ENCODE measurements at regions not wholly inside any gene's neighbourhood (a gene's known extent, or its start where the extent isn't known, plus 50 kb on each side); places are given as distances from the start of the nearest gene placed in this dataset.
A peak's percentile ranks its signal among the peaks of the same experiment; 100 is the strongest.

DNA sequence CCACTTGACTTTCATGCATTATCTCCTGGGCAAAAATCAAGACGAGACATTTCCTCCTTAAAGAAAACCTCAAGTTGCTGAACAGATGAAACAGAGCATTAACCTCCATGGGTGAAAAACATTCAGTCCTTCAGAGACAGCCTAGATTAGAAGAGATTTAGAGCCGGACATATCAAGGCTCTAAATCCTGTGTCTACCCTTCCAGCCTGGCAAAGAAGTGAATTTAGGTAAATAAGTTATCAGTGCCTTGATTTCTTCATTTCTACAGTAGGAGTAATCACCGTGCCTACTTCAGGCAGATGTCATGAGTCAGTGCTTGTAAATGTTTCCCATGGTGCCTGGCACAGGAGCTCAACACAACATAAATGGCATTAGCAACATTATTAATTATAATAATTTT is 159.3 kb upstream of the PRICKLE2 start:
- Histone ChIP-seq H2AFZ (ENCODE audit: low read depth, low read length) (no peak overlapping the region), H3K4me1 (replicated peaks in 1 of 2; ENCODE audit: control insufficient read depth in 2 of 2, insufficient read depth in 2 of 2, low read length in 2 of 2) (no peaks in the 10 kb centered on the region), H3K4me2 (ENCODE audit: insufficient read depth, low read length) (no peak overlapping the region), H3K9me3 (replicated peaks; ENCODE audit: control insufficient read depth, insufficient read depth, low read depth, low read length) (no peaks in the 10 kb centered on the region), H4K20me1 (replicated peaks; ENCODE audit: control insufficient read depth, insufficient read depth, low read length) (no peaks in the 10 kb centered on the region), H3K79me2 (ENCODE audit: control insufficient read depth, insufficient read depth, low read length) (no peaks in the 10 kb centered on the region), H3K9ac (ENCODE audit: insufficient read depth in 1 of 2, low read depth in 2 of 2, low read length in 2 of 2) (no peak overlapping the region), H3K27me3 (ENCODE audit: control insufficient read depth in 2 of 2, insufficient read depth in 2 of 2, low read length in 2 of 2) (no peaks in the 10 kb centered on the region), H3K36me3 (ENCODE audit: control insufficient read depth, insufficient read depth, low read length) (no peaks in the 10 kb centered on the region), H3K4me3 (no peak overlapping the region), H3K27ac (ENCODE audit: extremely low read depth, low read depth, low read length) (no peak overlapping the region), H3K9me1 (ENCODE audit: control insufficient read depth, insufficient read depth, low read length) (no peaks in the 10 kb centered on the region)
- FAIRE-seq (no peak), DNase-seq (ENCODE audit: extremely low read depth in 1 of 4, low spot score in 3 of 4) (no peak), ATAC-seq (no peak)
- BruUV-seq (replicated peaks): no TSS peak
- TF ChIP-seq ZBTB11 (CRISPR knock-in tag; IDR thresholded peaks at IDR 0.05): peak in 1 of 3 experiments; percentile 65; a peak in 1 of 6 replicates
- TF ChIP-seq MTA2 (IDR thresholded peaks at IDR 0.05; ENCODE audit: low read depth): no peak
- 0% methylated on average over 3 of the region's 3 CpGs for WGBS (ENCODE audit: insufficient coverage, low coverage, missing lambda C conversion rate)
- ChIA-PET POLR2A (no interaction called here), CTCF (ENCODE audit: low intra/inter-chr PET ratio) (no interaction called here)
- intact Hi-C loops (cut with micrococcal nuclease) (no loop called here), in situ Hi-C loops (cut with MboI) (no loop called here)

DNA sequence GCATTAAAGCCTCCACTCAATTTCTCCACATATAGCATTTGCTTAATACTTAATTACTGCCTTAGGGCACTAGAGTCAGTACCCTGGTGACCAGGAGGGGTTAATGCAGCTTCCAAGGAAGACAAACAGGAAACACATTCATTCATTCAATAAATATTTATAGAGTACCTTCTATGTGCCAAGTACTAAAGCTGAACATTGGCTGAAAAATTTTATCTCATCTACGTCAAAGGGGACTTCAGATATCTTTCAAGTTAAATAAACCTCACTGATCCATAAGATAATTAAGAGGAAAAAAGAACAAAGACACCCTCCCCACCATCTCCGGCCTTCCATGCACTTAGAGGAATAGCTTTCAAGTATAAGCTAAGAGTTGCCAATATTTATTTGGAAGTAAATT is 156.9 kb upstream of the PRICKLE2 start:
- Histone ChIP-seq H3K9me3 (replicated peaks; ENCODE audit: control insufficient read depth, insufficient read depth, low read depth, low read length) (no peaks in the 10 kb centered on the region), H3K4me3 (no peak overlapping the region), H3K4me1 (replicated peaks in 1 of 2; ENCODE audit: control insufficient read depth in 2 of 2, insufficient read depth in 2 of 2, low read length in 2 of 2) (no peaks in the 10 kb centered on the region), H3K9me1 (ENCODE audit: control insufficient read depth, insufficient read depth, low read length) (no peaks in the 10 kb centered on the region), H3K27me3 (ENCODE audit: control insufficient read depth in 2 of 2, insufficient read depth in 2 of 2, low read length in 2 of 2) (no peaks in the 10 kb centered on the region), H4K20me1 (replicated peaks; ENCODE audit: control insufficient read depth, insufficient read depth, low read length) (no peaks in the 10 kb centered on the region), H3K36me3 (ENCODE audit: control insufficient read depth, insufficient read depth, low read length) (no peaks in the 10 kb centered on the region), H3K79me2 (ENCODE audit: control insufficient read depth, insufficient read depth, low read length) (no peaks in the 10 kb centered on the region), H3K9ac (ENCODE audit: insufficient read depth in 1 of 2, low read depth in 2 of 2, low read length in 2 of 2) (no peak overlapping the region), H3K27ac (ENCODE audit: extremely low read depth, low read depth, low read length) (no peak overlapping the region), H2AFZ (ENCODE audit: low read depth, low read length) (no peak overlapping the region), H3K4me2 (ENCODE audit: insufficient read depth, low read length) (no peak overlapping the region)
- intact Hi-C loops (cut with micrococcal nuclease) (no loop called here), in situ Hi-C loops (cut with MboI) (no loop called here)
- no TSS peak for BruUV-seq (replicated peaks)
- DNase-seq (ENCODE audit: extremely low read depth in 1 of 4, low spot score in 3 of 4) (no peak), ATAC-seq (no peak), FAIRE-seq (no peak)
- ChIA-PET CTCF (ENCODE audit: low intra/inter-chr PET ratio) (no interaction called here), POLR2A (no interaction called here)
- WGBS (ENCODE audit: insufficient coverage, low coverage, missing lambda C conversion rate): 0% methylated on average over 2 of the region's 2 CpGs
- TF ChIP-seq CUX1 (CRISPR knock-in tag; IDR thresholded peaks at IDR 0.05): no peak
